WI38 (cell line): ENCODE measurements at regions not wholly inside any gene's neighbourhood (a gene's known extent, or its start where the extent isn't known, plus 50 kb on each side); places are given as distances from the start of the nearest gene placed in this dataset.

ENCODE experiments used
- H3K4me3 ChIP-seq: 2 replicates; pipeline ENCODE4 v1.5.1; 2011; ENCODE audit warnings: low read depth, mild to moderate bottlenecking, control low read depth, low read length
- CTCF ChIP-seq: IDR thresholded peaks from 2 replicates; pipeline ENCODE4 v1.5.1; 2012; ENCODE audit warnings: low read depth, mild to moderate bottlenecking, control low read depth, low read length

GRCh38 chr12:61009192-61009591 lies 1251.0 kb upstream of the USP15 start:
- TF ChIP-seq CTCF, result no peak
- H3K4me3 ChIP-seq, result no peak overlapping the region

GRCh38 chr12:61011767-61012423 lies 1248.3 kb upstream of the USP15 start:
- TF ChIP-seq CTCF, result no peak
- H3K4me3 ChIP-seq, result no peak overlapping the region

GRCh38 chr12:61018571-61018970 lies 1241.6 kb upstream of the USP15 start:
- TF ChIP-seq CTCF, result no peak
- no peak overlapping the region for H3K4me3 ChIP-seq

GRCh38 chr12:61023231-61023630 lies 1237.0 kb upstream of the USP15 start:
- TF ChIP-seq CTCF, result no peak
- H3K4me3 ChIP-seq, result no peak overlapping the region

GRCh38 chr12:61029516-61029915 lies 1230.7 kb upstream of the USP15 start:
- no peak overlapping the region for H3K4me3 ChIP-seq
- TF ChIP-seq CTCF, result no peak

GRCh38 chr12:61037792-61038191 lies 1222.4 kb upstream of the USP15 start:
- TF ChIP-seq CTCF, result no peak
- H3K4me3 ChIP-seq, result no peak overlapping the region

- no peak overlapping the region for H3K4me3 ChIP-seq
- TF ChIP-seq CTCF, result no peak
These were observed 1216.4 kb upstream of the USP15 start for GRCh38 chr12:61043838-61044237.
